22Rv1 (cell line): ENCODE measurements at regions not wholly inside any gene's neighbourhood (a gene's known extent, or its start where the extent isn't known, plus 50 kb on each side); places are given as distances from the start of the nearest gene placed in this dataset.

Source experiments
- ZFX ChIP-seq: fragments of 450-650 bp; IDR thresholded peaks from 2 replicates; pipeline ENCODE4 v1.6.1; 2017; ENCODE audit warnings: antibody characterized with exemption, borderline replicate concordance
- TF ChIP-seq, protein P1 (sequence below): fragments of 450-650 bp; IDR thresholded peaks from 2 replicates; pipeline ENCODE4 v1.5.1; 2017; ENCODE audit warnings: mild to moderate bottlenecking

DNA sequence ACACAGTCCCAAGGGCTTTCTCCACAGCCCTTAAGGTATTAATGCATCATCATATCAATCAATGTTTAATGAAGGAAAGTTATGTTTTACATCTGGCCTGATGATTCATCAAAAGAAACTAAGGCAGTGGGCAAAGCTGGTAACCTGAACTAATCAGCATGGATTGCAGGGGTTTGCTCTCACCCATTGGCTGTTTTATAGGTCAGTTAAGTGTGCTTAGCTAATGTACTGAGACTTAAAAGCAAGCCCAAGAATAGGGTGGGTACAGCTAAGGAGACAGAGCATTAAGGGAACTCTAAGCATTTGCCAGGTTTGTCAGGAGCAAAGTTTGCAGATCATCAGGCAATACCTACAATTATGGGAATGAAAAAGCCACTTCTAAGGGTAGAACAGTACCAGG lies 1247.6 kb downstream of the CDH8 start:
- TF ChIP-seq, protein P1, sequence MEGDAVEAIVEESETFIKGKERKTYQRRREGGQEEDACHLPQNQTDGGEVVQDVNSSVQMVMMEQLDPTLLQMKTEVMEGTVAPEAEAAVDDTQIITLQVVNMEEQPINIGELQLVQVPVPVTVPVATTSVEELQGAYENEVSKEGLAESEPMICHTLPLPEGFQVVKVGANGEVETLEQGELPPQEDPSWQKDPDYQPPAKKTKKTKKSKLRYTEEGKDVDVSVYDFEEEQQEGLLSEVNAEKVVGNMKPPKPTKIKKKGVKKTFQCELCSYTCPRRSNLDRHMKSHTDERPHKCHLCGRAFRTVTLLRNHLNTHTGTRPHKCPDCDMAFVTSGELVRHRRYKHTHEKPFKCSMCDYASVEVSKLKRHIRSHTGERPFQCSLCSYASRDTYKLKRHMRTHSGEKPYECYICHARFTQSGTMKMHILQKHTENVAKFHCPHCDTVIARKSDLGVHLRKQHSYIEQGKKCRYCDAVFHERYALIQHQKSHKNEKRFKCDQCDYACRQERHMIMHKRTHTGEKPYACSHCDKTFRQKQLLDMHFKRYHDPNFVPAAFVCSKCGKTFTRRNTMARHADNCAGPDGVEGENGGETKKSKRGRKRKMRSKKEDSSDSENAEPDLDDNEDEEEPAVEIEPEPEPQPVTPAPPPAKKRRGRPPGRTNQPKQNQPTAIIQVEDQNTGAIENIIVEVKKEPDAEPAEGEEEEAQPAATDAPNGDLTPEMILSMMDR = no peak
- TF ChIP-seq ZFX = no peak
